GM12873 (cell line): ENCODE measurements at regions not wholly inside any gene's neighbourhood (a gene's known extent, or its start where the extent isn't known, plus 50 kb on each side); places are given as distances from the start of the nearest gene placed in this dataset.

Source experiments
- CTCF ChIP-seq: IDR thresholded peaks from 2 replicates; pipeline ENCODE4 v1.5.1; 2012; ENCODE audit warnings: low read depth, mild to moderate bottlenecking, moderate library complexity, low read length, control low read depth; ENCODE audit not compliant: insufficient read depth; ENCODE audit errors: missing control alignments

GRCh38 chr1:56267611-56268010 is 311.8 kb downstream of the PLPP3 start:
- no peak for TF ChIP-seq CTCF

- no peak for TF ChIP-seq CTCF
These were observed 313.0 kb downstream of the PLPP3 start for GRCh38 chr1:56266359-56266758.

- TF ChIP-seq CTCF, result no peak
These were observed 314.1 kb downstream of the PLPP3 start for GRCh38 chr1:56265216-56265615.

- TF ChIP-seq CTCF, result no peak
These were observed 315.5 kb downstream of the PLPP3 start for GRCh38 chr1:56263908-56264307.

GRCh38 chr1:56258371-56258770 is 321.0 kb downstream of the PLPP3 start:
- TF ChIP-seq CTCF, result no peak

- no peak for TF ChIP-seq CTCF
These were observed 321.6 kb downstream of the PLPP3 start for GRCh38 chr1:56257726-56258125.

GRCh38 chr1:56256153-56257000 is 323.0 kb downstream of the PLPP3 start:
- TF ChIP-seq CTCF, result no peak
